ENCODE measurements at regions not wholly inside any gene's neighbourhood (a gene's known extent, or its start where the extent isn't known, plus 50 kb on each side); places are given as distances from the start of the nearest gene placed in this dataset.

DNA sequence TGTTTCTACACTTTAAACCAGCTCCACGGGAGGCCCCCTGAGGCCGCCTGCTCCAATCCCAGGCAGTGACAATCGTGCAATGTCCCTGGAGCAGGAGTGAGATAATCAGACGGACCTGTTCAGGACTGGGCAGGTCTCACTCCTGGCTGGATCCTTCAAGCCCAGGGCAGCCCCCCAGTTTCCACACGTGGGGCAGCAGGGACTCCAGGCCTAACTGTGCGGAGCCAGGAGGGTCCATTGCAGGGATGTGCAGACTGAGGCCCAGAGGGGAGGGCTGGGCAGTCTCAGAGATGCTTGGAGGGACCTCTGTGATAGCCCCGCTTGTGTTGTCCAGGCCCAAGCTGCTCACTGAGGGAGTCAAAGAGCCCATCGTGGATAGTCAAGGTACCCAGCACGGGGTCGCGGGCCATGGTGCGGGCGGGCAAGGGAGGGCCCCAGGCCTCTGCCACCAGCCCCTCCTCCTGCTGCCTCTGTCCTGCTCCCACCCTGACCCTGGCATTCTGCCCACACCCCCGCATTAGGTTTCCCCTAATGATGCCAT lies 110.5 kb upstream of the KCTD7 start:
- TF ChIP-seq, protein P1, sequence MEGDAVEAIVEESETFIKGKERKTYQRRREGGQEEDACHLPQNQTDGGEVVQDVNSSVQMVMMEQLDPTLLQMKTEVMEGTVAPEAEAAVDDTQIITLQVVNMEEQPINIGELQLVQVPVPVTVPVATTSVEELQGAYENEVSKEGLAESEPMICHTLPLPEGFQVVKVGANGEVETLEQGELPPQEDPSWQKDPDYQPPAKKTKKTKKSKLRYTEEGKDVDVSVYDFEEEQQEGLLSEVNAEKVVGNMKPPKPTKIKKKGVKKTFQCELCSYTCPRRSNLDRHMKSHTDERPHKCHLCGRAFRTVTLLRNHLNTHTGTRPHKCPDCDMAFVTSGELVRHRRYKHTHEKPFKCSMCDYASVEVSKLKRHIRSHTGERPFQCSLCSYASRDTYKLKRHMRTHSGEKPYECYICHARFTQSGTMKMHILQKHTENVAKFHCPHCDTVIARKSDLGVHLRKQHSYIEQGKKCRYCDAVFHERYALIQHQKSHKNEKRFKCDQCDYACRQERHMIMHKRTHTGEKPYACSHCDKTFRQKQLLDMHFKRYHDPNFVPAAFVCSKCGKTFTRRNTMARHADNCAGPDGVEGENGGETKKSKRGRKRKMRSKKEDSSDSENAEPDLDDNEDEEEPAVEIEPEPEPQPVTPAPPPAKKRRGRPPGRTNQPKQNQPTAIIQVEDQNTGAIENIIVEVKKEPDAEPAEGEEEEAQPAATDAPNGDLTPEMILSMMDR (conservative IDR thresholded peaks at IDR 0.05; ENCODE audit: low read length): no peak
- TF ChIP-seq EZH2phosphoT487 (IDR thresholded peaks at IDR 0.05; ENCODE audit: borderline replicate concordance): no peak

All from Loucy (cell line).